NOMO-1 treated with DMSO at 0.1 percent for 48 hours (cell line): ENCODE measurements at regions not wholly inside any gene's neighbourhood (a gene's known extent, or its start where the extent isn't known, plus 50 kb on each side); places are given as distances from the start of the nearest gene placed in this dataset.
A peak's percentile ranks its signal among the peaks of the same experiment; 100 is the strongest.

ENCODE experiments used
- DNase-seq: peaks from one replicate; lab custom pipeline; 2025; ENCODE audit not compliant: unreplicated experiment; lab: John Stamatoyannopoulos, UW

DNA sequence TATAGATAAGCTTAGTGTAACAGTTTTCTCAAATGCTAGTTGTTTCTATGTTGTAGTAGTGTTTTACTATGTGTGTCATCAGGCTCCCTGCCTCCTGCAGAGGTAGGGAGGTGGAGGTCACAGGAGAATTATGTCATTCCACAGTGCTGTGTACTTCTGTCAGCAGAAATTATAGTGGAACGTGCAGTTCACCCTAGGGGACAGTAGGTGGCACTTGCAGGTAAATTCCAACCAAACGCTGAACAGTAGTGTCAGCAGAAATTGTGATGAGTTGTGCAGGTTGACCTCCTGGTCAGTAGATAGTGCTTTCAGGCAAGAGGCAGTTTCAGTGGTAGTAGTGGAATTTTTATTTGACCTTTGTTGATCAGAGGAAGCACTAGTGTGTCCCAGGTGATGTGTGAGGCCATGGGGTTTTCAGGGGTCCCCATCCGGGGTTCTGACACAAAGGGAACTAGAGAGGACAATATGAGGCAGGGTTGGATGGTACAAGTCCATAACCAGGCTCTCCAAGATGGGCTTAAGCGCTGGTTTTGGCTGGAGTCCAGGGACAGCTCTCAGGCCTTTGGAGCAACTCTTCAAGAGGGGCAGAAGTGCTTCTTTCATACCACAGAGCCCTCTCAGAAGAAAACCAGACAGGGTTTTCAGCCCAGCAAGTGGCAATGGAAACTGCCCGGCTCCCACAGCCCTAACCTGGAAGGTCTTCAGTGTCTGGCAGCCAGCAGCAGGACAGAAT, 402.9 kb downstream of the CYLC2 start:
- peak; percentile 49 for DNase-seq

- no peak for DNase-seq
Observed at GRCh38 chr9:103399535-103399934, 404.4 kb downstream of the CYLC2 start.

DNA sequence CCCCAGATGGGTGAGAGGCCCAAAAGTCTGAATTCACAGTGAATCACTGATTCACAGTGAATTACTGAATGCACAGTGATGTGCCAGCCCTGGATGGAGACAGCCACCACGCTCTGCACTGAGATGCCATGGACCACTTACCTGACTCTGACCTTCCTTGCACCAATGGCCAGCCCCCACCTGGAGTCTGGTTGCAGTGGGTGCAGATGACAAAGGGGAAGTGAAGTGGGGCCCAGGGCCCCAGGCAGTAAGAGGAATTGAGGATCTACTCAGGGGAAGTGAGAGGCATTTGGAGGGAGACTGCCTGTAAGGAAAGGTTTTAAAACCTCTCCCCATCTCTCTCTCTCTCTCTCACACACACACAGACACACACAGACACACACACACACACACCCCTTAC, 412.1 kb downstream of the CYLC2 start:
- peak; percentile 68 for DNase-seq

DNA sequence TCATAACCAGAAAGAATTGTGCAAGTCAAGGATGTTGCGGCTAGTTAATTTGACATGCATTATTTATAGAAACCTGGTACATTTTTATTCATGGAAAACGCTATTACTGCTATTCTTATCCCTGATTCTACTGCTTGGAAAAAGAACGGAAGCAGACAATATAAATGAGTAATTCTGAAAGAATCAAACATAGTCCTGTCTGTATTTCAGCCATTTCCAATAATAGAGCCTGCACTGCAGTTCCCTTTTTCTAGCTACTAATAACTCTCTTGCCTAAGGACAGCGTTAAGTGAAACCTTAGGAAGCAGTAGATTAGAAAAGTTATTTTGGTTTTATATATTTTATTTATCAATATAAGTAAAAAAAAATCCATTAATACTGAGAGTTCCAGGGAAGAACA, 414.9 kb downstream of the CYLC2 start:
- DNase-seq, result peak; percentile 53

- no peak for DNase-seq
Observed at GRCh38 chr9:103427696-103428095, 432.6 kb downstream of the CYLC2 start.

GRCh38 chr9:103430469-103430868, 435.3 kb downstream of the CYLC2 start:
- DNase-seq, result no peak

DNA sequence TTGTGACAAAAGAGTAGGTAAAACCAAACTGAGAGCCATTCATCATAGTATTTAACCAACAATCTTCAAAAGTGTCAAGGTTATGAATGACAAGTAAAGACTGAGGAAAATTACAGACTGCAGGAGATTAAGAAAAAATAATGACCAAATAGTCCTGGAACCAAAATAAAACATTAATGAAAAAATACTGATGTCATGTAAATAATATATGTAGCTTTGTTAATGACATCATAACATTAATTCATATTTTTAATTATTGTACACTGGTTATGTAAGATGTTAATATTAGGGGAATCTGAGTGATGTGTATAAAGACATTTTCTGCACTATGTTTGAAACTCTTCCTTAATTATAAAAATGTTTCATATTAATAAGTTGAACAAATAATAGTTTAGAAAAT, 436.7 kb downstream of the CYLC2 start:
- DNase-seq, result no peak

- DNase-seq, result no peak
Observed at GRCh38 chr9:103444176-103444575, 449.0 kb downstream of the CYLC2 start.

- no peak for DNase-seq
Observed at GRCh38 chr9:103458826-103459225, 463.7 kb downstream of the CYLC2 start.

DNA sequence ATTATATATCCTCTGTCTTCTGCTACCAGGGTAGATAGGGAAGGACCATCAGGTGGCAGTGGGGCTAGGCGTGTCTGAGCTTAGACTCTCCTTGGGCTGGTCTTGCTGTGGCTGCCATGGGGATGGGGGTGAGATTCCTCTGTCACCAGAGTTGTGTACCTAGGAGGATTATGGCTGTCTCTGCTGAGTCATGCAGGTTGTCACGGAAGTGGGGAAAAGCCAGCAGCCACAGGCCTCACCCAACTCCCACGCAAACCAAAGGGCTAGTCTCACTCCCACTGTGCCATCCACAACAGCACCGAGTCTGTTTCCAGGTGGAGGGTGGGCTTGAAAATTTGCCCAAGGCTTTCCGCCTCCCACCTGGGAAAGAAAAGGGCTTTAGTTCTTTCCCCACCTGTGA, 476.1 kb downstream of the CYLC2 start:
- no peak for DNase-seq

DNA sequence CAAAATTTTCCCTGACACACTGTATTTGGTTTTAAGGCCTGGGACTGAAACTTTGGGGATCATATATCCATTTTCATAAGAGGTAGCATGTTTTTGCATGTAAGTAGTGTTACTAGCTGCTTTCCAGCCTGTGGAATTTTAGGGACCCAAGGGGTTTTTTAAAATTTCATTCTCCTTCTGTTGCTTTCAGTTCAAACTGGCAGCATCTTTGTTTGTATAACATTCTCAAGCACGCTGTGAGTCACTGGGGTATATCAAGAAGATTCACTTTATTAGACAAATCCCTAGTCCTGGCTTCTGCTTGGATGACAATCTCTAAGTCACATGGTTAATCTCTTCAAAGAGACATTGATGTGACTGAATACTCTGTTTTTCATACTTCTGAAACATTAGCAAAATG, 479.0 kb downstream of the CYLC2 start:
- DNase-seq, result no peak

- DNase-seq, result no peak
Observed at GRCh38 chr9:103483471-103484096, 488.5 kb downstream of the CYLC2 start.

- no peak for DNase-seq
Observed at GRCh38 chr9:103485138-103485537, 490.0 kb downstream of the CYLC2 start.

DNA sequence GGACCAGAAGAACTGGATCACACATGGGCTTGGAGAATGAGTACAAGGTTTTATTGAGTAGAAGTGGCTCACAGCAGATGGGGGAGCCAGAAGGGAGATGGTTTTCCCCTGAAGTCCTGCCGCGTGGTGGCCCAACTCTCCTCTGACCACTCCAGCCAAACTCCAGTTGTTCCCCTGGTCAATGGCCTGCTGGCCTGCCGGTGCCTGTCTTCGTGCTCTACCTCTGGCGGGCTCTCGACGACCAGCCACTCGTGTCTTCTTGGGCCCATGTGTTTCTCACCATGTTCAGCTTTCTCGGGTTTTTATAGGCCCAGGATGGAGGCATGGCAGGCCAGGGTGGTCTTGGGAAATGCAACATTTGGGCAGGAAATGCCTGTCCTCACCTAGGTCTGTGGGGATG, 519.6 kb downstream of the CYLC2 start:
- no peak for DNase-seq

- DNase-seq, result no peak
Observed at GRCh38 chr9:103522409-103522808, 527.3 kb downstream of the CYLC2 start.

DNA sequence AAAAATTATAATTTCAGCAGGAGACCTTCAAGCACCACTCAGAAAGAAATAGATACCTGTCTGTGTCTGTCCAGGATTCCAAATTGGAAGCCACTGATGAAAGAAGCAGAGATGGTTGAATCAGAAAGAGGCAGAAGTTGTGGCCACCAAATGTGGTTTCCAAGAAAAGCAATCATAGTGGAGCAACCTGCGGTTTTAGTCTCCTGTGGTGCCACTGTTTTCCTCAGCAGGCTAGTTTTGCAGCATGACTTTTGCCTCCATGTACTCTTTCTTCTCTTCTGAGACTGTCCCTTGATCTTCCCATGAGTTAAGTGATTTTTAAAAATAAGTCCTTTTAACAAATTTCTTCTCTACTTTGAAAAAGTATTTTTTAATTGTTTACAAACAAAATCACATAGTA, 535.8 kb downstream of the CYLC2 start:
- peak; percentile 89 for DNase-seq

DNA sequence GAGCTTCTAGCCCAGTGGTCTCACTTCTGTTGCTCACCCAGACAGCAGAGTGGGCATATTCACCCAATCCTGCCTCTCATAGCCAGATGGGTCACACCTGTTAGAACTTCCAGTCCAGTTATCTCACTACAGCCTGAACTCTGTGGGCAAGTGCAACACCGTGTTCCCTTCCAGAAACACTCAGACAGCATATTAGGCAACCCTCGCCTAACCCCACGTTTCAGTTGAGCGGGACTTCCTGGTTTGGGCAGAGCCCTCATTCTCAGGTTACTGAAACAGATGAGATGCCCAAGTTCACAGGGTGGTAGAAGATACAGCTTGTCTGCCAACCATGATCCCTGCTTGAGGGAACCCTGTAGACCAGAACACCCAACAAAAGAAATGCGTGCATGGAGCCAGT, 538.2 kb downstream of the CYLC2 start:
- peak; percentile 78 for DNase-seq

DNA sequence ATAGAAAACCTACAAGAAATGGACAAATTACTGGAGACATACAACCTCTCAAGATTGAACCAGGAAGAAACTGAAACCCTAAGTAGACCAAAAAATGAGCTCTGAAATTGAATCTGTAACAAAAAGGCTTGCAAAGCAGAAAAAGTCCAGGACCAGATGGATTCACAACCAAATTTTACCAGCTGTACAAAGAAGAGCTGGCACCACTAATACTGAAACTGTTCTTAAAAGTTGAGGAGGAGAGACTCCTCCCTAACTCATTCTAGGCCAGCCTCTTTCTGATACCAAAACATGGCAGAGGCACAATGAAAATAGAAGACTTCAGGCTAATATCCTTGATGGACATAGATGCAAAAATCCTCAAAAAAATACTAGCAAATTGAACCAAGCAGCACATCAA, 542.3 kb downstream of the CYLC2 start:
- DNase-seq, result no peak

- no peak for DNase-seq
Observed at GRCh38 chr9:103545260-103545659, 548.8 kb upstream of the SMC2 start.

- no peak for DNase-seq
Observed at GRCh38 chr9:103552712-103553111, 541.4 kb upstream of the SMC2 start.

DNA sequence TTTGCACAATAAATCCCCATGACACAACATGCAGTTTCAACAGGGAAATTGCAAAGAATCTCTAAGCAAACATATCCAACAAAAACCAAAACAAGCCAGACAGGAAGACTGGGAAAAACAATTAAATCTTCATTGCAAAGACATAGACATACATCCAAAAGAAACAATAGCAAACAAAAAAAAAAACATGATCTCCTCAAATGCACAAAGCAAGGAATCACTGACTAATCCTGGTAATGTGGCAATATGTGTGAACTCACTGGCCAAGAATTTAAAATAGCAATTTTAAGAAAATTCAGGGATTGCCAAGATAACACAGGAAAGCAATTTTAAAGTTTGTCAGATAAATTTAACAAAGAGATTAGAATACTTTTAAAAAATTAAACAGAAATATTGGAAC, 520.1 kb upstream of the SMC2 start:
- no peak for DNase-seq

- no peak for DNase-seq
Observed at GRCh38 chr9:103586721-103587120, 507.4 kb upstream of the SMC2 start.

GRCh38 chr9:103601287-103601686, 492.8 kb upstream of the SMC2 start:
- DNase-seq, result no peak
